Neuron (in vitro differentiated cells): ENCODE measurements at regions not wholly inside any gene's neighbourhood (a gene's known extent, or its start where the extent isn't known, plus 50 kb on each side); places are given as distances from the start of the nearest gene placed in this dataset.

ENCODE experiments used
- H2AFZ ChIP-seq: one replicate; pipeline ENCODE4 v1.6.1; 2013; ENCODE audit warnings: low read depth, mild to moderate bottlenecking, inconsistent platforms, low read length, moderate library complexity
- H3K27me3 ChIP-seq: one replicate; pipeline ENCODE4 v1.6.1; 2013; ENCODE audit warnings: low read length; ENCODE audit not compliant: insufficient read depth
- H3K36me3 ChIP-seq: one replicate; pipeline ENCODE4 v1.6.1; 2013; ENCODE audit warnings: low read length; ENCODE audit not compliant: insufficient read depth
- H3K4me1 ChIP-seq: one replicate; pipeline ENCODE4 v1.6.1; 2013; ENCODE audit warnings: low read length; ENCODE audit not compliant: insufficient read depth
- H3K4me3 ChIP-seq: 2 replicates; pipeline ENCODE4 v1.5.1; 2013; ENCODE audit warnings: mild to moderate bottlenecking, low read length, moderate library complexity
- H3K9me3 ChIP-seq: one replicate; pipeline ENCODE4 v1.6.1; 2013; ENCODE audit warnings: low read length

DNA sequence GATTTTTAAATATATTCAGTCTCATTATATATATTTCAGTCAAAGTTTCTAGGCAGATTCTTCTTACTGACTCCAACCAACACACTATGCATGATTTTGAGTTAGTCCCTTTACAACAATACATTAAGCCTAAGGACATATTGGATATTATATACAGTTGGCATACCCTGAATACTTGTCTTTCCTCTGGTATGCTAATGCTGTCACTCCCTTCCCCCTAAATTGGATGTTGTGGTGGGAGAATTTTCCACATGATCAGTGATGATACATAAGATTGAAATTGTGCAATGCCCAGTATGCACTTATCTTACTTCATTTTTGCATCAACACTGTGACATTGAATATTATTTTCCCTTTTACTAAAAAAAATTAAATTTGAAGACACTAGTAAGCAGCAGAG is 935.2 kb downstream of the PCDH7 start:
- Histone ChIP-seq H3K4me3 (no peak overlapping the region), H3K9me3 (no peaks in the 10 kb centered on the region), H3K4me1 (no peaks in the 10 kb centered on the region), H2AFZ (no peak overlapping the region), H3K27me3 (no peaks in the 10 kb centered on the region), H3K36me3 (no peaks in the 10 kb centered on the region)

DNA sequence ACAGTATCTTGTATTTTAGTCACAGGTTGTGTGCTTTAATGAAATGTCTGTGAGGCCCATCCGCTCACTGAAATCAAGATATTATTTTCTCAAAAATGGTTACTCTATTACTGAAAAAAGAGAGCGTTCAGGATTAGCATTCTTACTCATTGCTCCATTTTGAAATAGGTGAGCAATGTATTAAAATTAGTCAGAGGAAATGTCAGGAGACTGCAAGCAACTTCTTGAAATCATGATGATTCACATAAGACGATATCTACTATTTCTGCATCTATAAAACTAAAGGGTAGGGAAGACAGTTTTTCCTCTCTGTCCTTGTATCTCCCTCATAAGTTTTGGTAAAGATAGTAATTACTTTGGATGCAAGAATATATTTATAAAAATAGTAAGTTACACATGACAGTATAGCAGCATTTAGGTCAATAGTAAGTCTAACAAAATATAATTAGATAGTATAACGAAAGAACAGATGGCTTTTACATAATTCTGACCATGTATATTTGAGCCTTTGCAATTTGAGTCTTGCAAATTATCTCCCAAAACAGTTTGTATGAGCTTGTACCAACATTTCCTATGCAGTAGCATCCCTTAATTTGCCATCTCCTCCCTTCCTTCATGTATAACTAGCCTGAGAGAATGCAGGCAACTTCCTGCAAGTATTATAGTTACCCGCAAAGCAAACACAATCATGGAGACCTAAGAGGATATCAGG is 937.8 kb downstream of the PCDH7 start:
- no peak overlapping the region for H2AFZ ChIP-seq

DNA sequence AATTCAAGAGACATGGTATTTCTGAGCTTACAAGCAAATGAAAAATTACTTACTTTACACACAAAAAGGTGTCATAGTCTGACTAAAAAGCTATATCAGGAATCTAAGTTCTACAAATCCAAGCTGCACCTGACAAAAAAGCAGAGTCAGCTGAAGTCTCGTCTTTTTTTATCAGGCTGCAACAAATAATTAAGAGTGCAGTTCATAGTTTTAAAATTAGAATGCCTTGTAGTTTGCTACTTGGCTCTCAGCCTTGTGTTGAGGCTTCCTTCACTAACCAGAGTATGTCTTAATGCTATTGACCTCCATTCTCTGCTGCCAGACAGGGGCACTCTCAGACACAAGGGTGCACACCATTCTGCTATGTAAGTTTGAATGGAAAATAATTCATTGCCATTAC is 940.7 kb downstream of the PCDH7 start:
- peaks cover 13% of the 10 kb centered on the region for H3K4me1 ChIP-seq
- no peak overlapping the region for H3K4me3 ChIP-seq
- no peaks in the 10 kb centered on the region for H3K27me3 ChIP-seq
- H2AFZ ChIP-seq = peak overlapping the region; percentile 23
- no peaks in the 10 kb centered on the region for H3K36me3 ChIP-seq
- H3K9me3 ChIP-seq = no peaks in the 10 kb centered on the region

More for the DNA sequence above, 937.8 kb downstream of the PCDH7 start:
- Histone ChIP-seq H3K27me3 (no peaks in the 10 kb centered on the region), H3K4me3 (no peak overlapping the region), H3K9me3 (no peaks in the 10 kb centered on the region), H3K4me1 (peaks cover 13% of the 10 kb centered on the region), H3K36me3 (no peaks in the 10 kb centered on the region)

DNA sequence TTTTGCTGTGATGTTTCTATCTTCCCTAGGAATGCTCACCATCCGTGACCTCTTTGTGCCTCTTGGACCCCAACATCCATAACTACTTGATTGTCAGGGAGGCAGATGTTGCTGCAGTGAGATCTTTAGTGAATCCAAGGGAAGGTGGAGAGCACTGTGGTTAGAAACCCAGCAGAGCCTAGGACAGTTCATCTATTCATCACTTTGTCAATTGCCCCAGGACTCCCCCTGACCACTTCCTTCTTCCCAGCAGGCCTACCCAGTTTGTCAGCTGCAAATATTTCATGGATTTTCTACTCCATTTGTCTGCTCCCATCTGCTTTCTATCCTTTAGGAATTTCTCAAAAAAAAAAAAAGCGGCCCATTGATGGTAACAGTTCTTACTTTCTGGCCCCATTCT is 942.8 kb downstream of the PCDH7 start:
- no peaks in the 10 kb centered on the region for H3K36me3 ChIP-seq
- no peak overlapping the region for H2AFZ ChIP-seq
- H3K9me3 ChIP-seq = no peaks in the 10 kb centered on the region
- no peak overlapping the region for H3K4me3 ChIP-seq
- no peaks in the 10 kb centered on the region for H3K27me3 ChIP-seq
- H3K4me1 ChIP-seq = peaks cover 13% of the 10 kb centered on the region

DNA sequence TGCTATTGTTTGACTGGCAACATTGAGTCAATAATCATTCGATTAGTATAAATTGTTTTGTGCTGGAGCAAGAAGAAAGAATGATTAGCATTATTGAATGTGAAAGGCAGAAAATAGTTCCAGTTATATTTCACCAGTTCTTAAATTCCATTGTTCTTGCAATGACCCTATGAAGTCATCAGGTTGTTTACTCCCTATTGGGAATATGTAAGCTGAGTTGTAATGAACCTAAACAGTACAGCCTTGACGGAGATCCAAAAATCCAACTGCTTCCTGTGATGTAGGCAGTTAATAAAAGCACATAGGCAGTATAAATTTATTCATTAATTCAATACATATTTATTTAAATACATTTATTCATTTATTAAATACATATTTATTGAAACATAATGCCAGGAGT is 947.5 kb downstream of the PCDH7 start:
- H3K4me1 ChIP-seq = no peaks in the 10 kb centered on the region
- H3K36me3 ChIP-seq = no peaks in the 10 kb centered on the region
- H3K4me3 ChIP-seq = no peak overlapping the region
- H3K27me3 ChIP-seq = no peaks in the 10 kb centered on the region
- H3K9me3 ChIP-seq = no peaks in the 10 kb centered on the region
- no peak overlapping the region for H2AFZ ChIP-seq

DNA sequence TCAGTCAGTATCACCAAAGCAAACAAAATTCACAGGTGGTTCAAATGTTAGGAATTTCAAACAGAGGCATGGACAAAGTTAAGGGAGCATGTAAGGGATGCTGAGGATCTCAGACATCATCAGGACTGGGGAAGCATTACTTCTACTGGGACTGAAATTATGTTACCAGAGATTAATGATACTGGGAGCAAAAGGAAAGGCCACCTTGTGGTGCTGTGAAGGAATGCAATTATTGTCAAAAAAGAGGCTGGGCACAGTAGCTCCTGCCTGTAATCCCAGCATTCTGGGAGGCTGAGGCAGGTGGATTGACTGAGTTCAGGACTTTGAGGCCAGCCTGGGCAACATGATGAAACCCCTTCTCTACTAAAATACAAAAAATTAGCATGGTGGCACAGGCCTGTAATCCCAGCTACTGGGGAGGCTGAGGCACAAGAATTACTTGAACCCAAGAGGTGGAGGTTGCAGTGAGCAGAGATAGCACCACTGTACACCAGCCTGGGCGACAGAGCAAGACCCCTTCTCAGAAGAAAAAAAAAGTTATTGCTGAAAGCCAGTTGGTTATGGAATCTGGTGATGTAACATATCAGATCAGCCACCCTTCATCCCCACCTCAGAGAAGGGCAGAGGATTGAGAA is 954.3 kb downstream of the PCDH7 start:
- H3K36me3 ChIP-seq = no peaks in the 10 kb centered on the region
- no peak overlapping the region for H2AFZ ChIP-seq
- H3K9me3 ChIP-seq = no peaks in the 10 kb centered on the region
- no peaks in the 10 kb centered on the region for H3K4me1 ChIP-seq
- no peaks in the 10 kb centered on the region for H3K27me3 ChIP-seq
- H3K4me3 ChIP-seq = no peak overlapping the region

DNA sequence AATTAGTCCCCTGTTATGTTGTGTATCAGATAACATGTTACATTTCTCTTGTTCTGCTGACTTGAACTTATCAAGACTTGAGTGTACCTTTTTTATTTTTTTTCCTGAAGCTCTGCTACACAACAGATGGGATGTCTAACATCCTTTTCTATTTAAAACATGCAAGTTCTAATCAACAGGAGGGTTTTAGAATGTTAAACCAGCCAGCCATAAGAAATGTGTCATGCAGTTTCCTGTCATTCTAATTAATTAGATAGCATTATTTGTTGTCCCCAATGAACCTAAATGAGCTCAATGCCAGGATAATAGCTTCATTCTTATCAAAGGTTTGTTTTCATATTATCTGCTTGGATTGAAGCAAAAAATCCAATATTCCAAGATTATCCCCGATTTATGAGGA is 958.2 kb downstream of the PCDH7 start:
- H3K4me3 ChIP-seq = no peak overlapping the region
- no peaks in the 10 kb centered on the region for H3K9me3 ChIP-seq
- H3K36me3 ChIP-seq = no peaks in the 10 kb centered on the region
- H2AFZ ChIP-seq = no peak overlapping the region
- no peaks in the 10 kb centered on the region for H3K27me3 ChIP-seq
- H3K4me1 ChIP-seq = no peaks in the 10 kb centered on the region

DNA sequence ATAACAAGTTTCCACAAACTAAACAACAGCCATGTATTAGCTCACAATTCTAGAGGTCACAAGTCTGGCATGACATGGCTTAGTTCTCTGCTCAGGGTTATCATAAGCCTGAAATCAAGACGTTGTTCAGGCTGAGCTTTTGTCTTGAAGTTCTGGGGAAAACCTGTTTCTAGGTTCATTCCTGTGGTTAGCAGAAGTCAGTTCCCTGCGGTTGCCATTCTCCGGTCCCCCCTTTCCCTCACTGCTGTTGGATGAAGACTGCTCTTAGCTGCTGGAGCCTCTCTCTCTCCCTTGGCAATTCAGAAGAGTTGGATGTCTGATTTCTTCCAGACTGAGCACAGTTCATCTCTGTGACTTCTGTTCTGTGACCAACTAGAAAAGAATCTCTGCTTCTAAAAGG is 962.6 kb downstream of the PCDH7 start:
- no peaks in the 10 kb centered on the region for H3K36me3 ChIP-seq
- H3K4me3 ChIP-seq = no peak overlapping the region
- no peaks in the 10 kb centered on the region for H3K27me3 ChIP-seq

DNA sequence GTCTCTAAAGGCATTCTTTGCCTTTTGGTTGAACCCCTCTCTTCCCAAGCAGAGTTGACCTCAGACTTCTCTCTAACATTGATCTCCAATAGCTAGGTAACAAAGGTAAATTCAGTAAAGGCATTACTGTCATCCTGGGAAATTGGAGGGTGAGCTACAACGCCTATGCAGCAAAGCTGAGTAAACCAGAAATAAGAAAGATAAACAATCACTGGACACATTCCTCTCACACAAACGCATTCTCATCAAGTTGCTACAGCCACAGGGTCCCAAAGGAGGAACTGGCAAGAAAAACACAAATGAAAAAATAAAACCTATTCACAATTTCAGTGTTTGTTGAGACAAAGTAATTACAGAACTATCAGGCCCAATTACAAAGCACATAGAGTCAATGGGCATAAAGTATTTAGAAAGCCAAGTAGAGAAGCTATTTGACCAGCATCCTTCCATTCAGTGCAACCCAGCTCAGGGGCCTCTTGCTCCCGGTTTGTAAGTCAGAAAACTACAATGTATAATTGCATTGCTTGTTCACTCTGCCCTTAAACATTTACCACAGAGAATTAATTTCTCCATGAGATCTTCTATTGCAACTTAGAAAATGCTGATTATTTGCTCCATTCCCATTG is 967.7 kb downstream of the PCDH7 start:
- H2AFZ ChIP-seq = no peak overlapping the region
- H3K27me3 ChIP-seq = no peaks in the 10 kb centered on the region
- H3K9me3 ChIP-seq = no peaks in the 10 kb centered on the region

More for the DNA sequence above, 962.6 kb downstream of the PCDH7 start:
- no peaks in the 10 kb centered on the region for H3K4me1 ChIP-seq
- H3K9me3 ChIP-seq = no peaks in the 10 kb centered on the region
- no peak overlapping the region for H2AFZ ChIP-seq

DNA sequence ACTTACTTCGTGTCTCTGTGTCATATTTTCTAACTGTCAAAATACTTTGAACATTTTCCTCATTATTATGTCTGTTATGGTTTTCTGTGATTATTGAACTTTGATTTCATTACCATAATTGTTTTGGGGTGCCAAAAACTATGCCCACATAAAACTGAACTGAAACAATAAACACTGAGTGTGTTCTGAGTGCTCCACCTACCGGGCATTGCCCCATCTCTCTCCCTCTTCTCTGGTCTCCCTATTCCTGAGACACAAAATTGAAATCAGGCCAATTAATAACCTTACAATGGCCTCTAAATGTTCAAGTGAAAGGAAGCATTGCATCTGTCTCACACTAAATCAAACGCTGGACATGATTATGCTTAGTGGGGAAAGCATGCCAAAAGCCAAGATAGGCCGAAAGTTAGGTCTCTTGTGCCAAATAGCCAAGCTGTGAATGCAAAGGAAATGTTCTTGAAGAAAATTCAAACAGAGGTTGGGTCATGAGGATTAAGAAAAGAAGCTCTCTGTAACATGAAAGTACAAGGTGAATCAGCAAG is 972.3 kb downstream of the PCDH7 start:
- no peaks in the 10 kb centered on the region for H3K27me3 ChIP-seq
- H2AFZ ChIP-seq = no peak overlapping the region
- peaks cover 2% of the 10 kb centered on the region for H3K4me1 ChIP-seq
- H3K4me3 ChIP-seq = no peak overlapping the region
- H3K9me3 ChIP-seq = no peaks in the 10 kb centered on the region
- no peaks in the 10 kb centered on the region for H3K36me3 ChIP-seq

More for the DNA sequence above, 967.7 kb downstream of the PCDH7 start:
- no peak overlapping the region for H3K4me3 ChIP-seq
- no peaks in the 10 kb centered on the region for H3K36me3 ChIP-seq
- H3K4me1 ChIP-seq = peaks cover 2% of the 10 kb centered on the region

DNA sequence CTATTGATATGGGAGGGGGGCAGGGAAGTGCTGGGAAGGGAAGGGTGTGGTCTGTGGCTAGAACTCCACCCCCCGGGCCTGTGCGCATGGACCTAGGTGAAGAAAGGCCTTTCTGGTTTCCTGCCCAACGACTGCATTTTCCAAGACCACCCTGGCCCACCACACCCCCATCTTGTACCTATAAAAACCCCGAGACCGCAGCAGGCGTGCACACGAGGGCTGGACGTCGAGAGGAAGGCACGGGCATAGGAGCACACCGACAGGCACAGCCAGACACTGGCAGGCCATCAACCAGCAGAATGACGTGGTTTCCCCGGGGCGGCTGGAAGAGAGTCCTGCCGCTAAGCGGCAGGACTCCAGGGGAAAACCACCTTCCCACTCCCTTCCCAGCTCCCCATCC is 981.1 kb downstream of the PCDH7 start:
- H2AFZ ChIP-seq = no peak overlapping the region
- H3K9me3 ChIP-seq = peaks cover 2% of the 10 kb centered on the region
- no peaks in the 10 kb centered on the region for H3K36me3 ChIP-seq
- no peaks in the 10 kb centered on the region for H3K27me3 ChIP-seq
- H3K4me3 ChIP-seq = no peak overlapping the region
- no peaks in the 10 kb centered on the region for H3K4me1 ChIP-seq

DNA sequence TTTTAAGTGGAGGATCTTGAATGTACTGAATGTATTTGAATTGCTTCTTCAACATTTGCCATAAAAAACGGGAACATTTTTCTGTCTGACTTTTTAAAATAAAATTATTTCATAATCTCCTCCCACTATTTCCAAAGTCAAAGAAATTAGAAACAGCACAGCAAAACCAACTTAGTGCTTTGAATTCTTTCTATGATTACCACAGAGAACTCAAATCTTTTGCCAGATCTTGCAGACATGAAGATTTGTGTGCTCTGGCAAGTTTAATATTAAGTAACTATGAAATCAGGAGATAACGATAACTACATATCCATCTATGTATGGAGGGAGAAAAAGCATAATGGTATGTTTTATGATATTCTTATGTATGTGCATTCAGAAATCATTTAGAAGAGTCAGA is 982.2 kb downstream of the PCDH7 start:
- no peak overlapping the region for H3K4me3 ChIP-seq
- no peaks in the 10 kb centered on the region for H3K36me3 ChIP-seq
- H2AFZ ChIP-seq = no peak overlapping the region
- H3K9me3 ChIP-seq = peaks cover 2% of the 10 kb centered on the region
- no peaks in the 10 kb centered on the region for H3K4me1 ChIP-seq
- no peaks in the 10 kb centered on the region for H3K27me3 ChIP-seq

DNA sequence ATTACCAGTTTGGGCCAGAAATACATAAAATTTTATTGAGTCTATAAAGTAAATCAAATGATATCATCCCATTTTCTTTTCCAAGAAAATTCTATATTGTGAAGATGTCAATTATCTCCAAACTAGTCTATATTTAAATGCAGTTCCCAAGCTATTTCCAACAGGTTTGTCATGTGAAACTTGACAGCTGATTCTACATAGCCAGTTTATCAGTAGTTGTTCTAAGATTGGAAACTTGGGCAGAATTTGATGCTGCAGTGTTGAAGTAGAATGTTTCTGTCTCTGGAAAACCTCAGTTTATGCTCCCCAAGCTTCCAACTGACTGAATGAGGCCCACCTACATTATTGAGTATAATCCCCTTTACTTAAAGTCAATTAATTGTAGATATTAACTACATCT is 994.1 kb downstream of the PCDH7 start:
- Histone ChIP-seq H3K9me3 (peaks cover 2% of the 10 kb centered on the region), H3K27me3 (no peaks in the 10 kb centered on the region), H3K4me1 (no peaks in the 10 kb centered on the region), H2AFZ (no peak overlapping the region), H3K36me3 (no peaks in the 10 kb centered on the region), H3K4me3 (no peak overlapping the region)
